Heart left ventricle (tissue), 16 donors: ENCODE measurements at regions not wholly inside any gene's neighbourhood (a gene's known extent, or its start where the extent isn't known, plus 50 kb on each side); places are given as distances from the start of the nearest gene placed in this dataset.

Source experiments
- ATAC-seq, 4 donors: fragments of 200-7000 bp; cut with Tn5 transposase; one replicate each; pipeline ENCODE4 v1.9.1; 2020 to 2022; ENCODE audit warnings: moderate library complexity in 4 of 4, mild to moderate bottlenecking in 3 of 4, moderate number of reproducible peaks in 1 of 4
- DNase-seq, 5 donors: peaks; one replicate each; pipeline ENCODE4 v3.0.0-alpha.2; 2020
- H3K27ac ChIP-seq, 12 donors: fragments of 200-600 bp; sonication (generic) in 4 of 12; one replicate each; pipeline versions ENCODE4 v1.5.0 to v1.8.0; 2016 to 2022; ENCODE audit warnings: mild to moderate bottlenecking in 2 of 12
- H3K27me3 ChIP-seq, 9 donors: fragments of 200-600 bp; sonication (generic) in 2 of 9; one replicate each; pipeline versions ENCODE4 v1.5.1 to v1.8.0; 2016 to 2022; ENCODE audit warnings: mild to moderate bottlenecking in 3 of 9
- H3K36me3 ChIP-seq, 9 donors: fragments of 200-600 bp; sonication (generic) in 2 of 9; one replicate each; pipeline versions ENCODE4 v1.5.0 to v1.8.0; 2018 to 2022; ENCODE audit warnings: mild to moderate bottlenecking in 2 of 9
- H3K4me1 ChIP-seq, 12 donors: fragments of 200-600 bp; sonication (generic) in 4 of 12; one replicate each; pipeline versions ENCODE4 v1.5.0 to v1.8.0; 2016 to 2022; ENCODE audit warnings: mild to moderate bottlenecking in 3 of 12
- H3K4me3 ChIP-seq, 12 donors: fragments of 200-600 bp; sonication (generic) in 4 of 12; one replicate each; pipeline versions ENCODE4 v1.5.0 to v1.8.0; 2017 to 2022; ENCODE audit warnings: mild to moderate bottlenecking in 9 of 12, moderate library complexity in 4 of 12
- H3K9me3 ChIP-seq, 12 donors: fragments of 200-600 bp; sonication (generic) in 4 of 12; one replicate each; pipeline versions ENCODE4 v1.5.0 to v1.8.0; 2016 to 2022; ENCODE audit warnings: mild to moderate bottlenecking in 1 of 12
- CTCF ChIP-seq, 12 donors: fragments of 200-600 bp; sonication (generic) in 4 of 12; IDR thresholded peaks; one replicate each; pipeline versions ENCODE4 v1.5.0 to v1.8.0; 2018 to 2022; ENCODE audit warnings: antibody characterized with exemption in 12 of 12, mild to moderate bottlenecking in 5 of 12
- POLR2A ChIP-seq, 2 donors: fragments of 450-650 bp; IDR thresholded peaks; one replicate each; pipeline ENCODE4 v1.6.1; 2017; ENCODE audit warnings: antibody characterized with exemption in 2 of 2, mild to moderate bottlenecking in 2 of 2, moderate library complexity in 2 of 2
- WGBS, 4 donors: extraction: QIAGEN DNeasy Blood & Tissue Kit in 2 of 4; methylation state at CpG; one replicate each; pipeline versions ENCODE4 v1.1.5 to v1.1.7; 2013 to 2018; 5-methylcytosine and 5-hydroxymethylcytosine counted together
- intact Hi-C, 10 donors: fragments of 100-400 bp; cut with DNase I; formaldehyde crosslinking; loops; one replicate each; pipeline versions ENCODE4 v1.11.1 to v1.14.2; 2022
- donor health status: ischemic (EF 13 %, LVEDD 7.1; RV severe dilation, severe dysfunction).
- donor health status: healthy with polysubstance abuse.
- donor health status: DM: no; HTN: yes; CAD: no.
- donor health status: DM: no; HTN: no; CAD: no.
- donor health status: ischemic (EF 25% LVEDD 6.9; RV normal size, moderate dysfunction).
- donor health status: ischemic (EF 25% LVEDD 5.7; RV mildly dilated, moderate dysfunction).
- donor health status: healthy.
- donor health status: DM: yes; HTN: yes; CAD: no.
- donor health status: ischemic (EF 35%, LVEDD 5.7; RV mildly dilated, moderate dysfunction).
- donor health status: nonischemic (EF 11% LVEDD 7.7; RV severe dilation, severe dysfunction).
- donor health status: DM: yes; HTN: yes; CAD: no.
- donor health status: PGD.
- donor health status: ischemic (EF 29% LVEDD 5.4; RV normal size, mild dysfunction).
- donor health status: nonischemic (EF 23%, LVEDD 6.1; RV moderate dilation, normal function).

- WGBS, 4 donors: 81 to 93% (median 88%) methylated on average over 4 of the region's 4 CpGs
- H3K27me3 ChIP-seq: no peaks in the 10 kb centered on the region
- no peak for TF ChIP-seq CTCF (IDR thresholded peaks at IDR 0.05)
- TF ChIP-seq POLR2A (IDR thresholded peaks at IDR 0.05): no peak
- H3K4me1 ChIP-seq: peaks cover 0 to 8% (median 0%) of the 10 kb centered on the region in 12 donors
- no peak overlapping the region for H3K27ac ChIP-seq
- H3K4me3 ChIP-seq: no peak overlapping the region
- peaks cover 0 to 8% (median 0%) of the 10 kb centered on the region in 12 donors for H3K9me3 ChIP-seq
- intact Hi-C loops: no loop called here
- DNase-seq: no peak
- no peak for ATAC-seq
- no peaks in the 10 kb centered on the region for H3K36me3 ChIP-seq
Measured at GRCh38 chr13:109368230-109368629, 418.2 kb downstream of the IRS2 start.

DNA sequence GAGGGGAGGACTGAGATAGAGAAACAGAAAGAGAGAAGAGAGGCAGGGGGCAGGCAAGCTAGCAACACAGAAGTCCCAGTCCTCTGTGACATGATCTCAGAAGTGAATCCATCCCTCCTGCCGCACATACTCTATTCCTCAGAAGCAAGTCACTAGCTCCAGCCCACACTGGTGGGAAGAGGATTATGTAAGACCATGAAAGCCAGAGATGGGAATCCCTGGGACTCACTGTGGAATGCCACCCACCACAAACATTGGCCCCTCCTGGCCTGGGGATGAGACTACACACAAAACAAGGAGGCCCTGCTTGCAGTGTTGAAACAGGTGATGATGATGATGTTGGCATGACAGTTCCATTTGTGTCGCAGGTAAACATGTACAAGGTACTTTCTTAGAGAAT lies 419.9 kb downstream of the IRS2 start:
- ATAC-seq (no peak), DNase-seq (no peak)
- H3K27ac ChIP-seq: no peak overlapping the region
- intact Hi-C loops: no loop called here
- TF ChIP-seq CTCF (IDR thresholded peaks at IDR 0.05): no peak
- no peak for TF ChIP-seq POLR2A (IDR thresholded peaks at IDR 0.05)
- peaks cover 0 to 8% (median 0%) of the 10 kb centered on the region in 12 donors for H3K4me1 ChIP-seq
- no peak overlapping the region for H3K4me3 ChIP-seq
- no peaks in the 10 kb centered on the region for H3K27me3 ChIP-seq
- WGBS, 4 donors: 86 to 94% (median 91%) methylated on average over 2 of the region's 2 CpGs
- H3K9me3 ChIP-seq: peaks cover 0 to 8% (median 0%) of the 10 kb centered on the region in 12 donors
- no peaks in the 10 kb centered on the region for H3K36me3 ChIP-seq

- no peaks in the 10 kb centered on the region for H3K4me1 ChIP-seq
- H3K36me3 ChIP-seq: no peaks in the 10 kb centered on the region
- H3K27ac ChIP-seq: no peak overlapping the region
- H3K27me3 ChIP-seq: no peaks in the 10 kb centered on the region
- H3K4me3 ChIP-seq: no peak overlapping the region
- intact Hi-C loops: no loop called here
- H3K9me3 ChIP-seq: peaks cover 0 to 8% (median 0%) of the 10 kb centered on the region in 12 donors
- TF ChIP-seq POLR2A (IDR thresholded peaks at IDR 0.05) (no peak), CTCF (IDR thresholded peaks at IDR 0.05) (no peak)
- WGBS, 4 donors: 76 to 90% (median 84%) methylated on average over 6 of the region's 6 CpGs
- DNase-seq (no peak), ATAC-seq (no peak)
Measured at GRCh38 chr13:109363431-109363830, 423.0 kb downstream of the IRS2 start.

DNA sequence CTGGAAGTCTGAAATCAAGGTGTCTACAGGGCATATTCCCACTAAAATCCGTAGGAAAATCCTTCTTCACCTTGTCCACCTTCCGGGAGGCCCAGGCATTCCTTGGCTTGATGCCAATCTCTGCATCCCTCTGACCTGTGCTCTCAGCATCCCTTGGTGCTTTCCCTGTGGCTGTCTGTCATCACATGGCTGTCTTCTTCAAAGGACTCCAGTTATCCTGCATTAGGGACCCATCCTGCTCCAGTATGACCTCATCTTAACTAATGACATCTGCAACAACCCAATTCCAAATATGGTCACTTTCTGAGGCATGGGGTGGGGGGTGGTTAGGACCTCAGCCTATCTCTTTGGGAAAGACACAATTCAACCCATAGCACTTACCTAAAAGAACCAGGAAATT lies 423.8 kb downstream of the IRS2 start:
- H3K9me3 ChIP-seq: peaks cover 0 to 8% (median 0%) of the 10 kb centered on the region in 12 donors
- DNase-seq: no peak
- 48 to 51% (median 51%) methylated on average over 2 of the region's 2 CpGs for WGBS, 4 donors
- TF ChIP-seq CTCF (IDR thresholded peaks at IDR 0.05) (no peak), POLR2A (IDR thresholded peaks at IDR 0.05) (no peak)
- H3K4me1 ChIP-seq: no peaks in the 10 kb centered on the region
- no peak overlapping the region for H3K27ac ChIP-seq
- ATAC-seq: no peak
- no peaks in the 10 kb centered on the region for H3K36me3 ChIP-seq
- no peaks in the 10 kb centered on the region for H3K27me3 ChIP-seq
- no peak overlapping the region for H3K4me3 ChIP-seq
- intact Hi-C loops: no loop called here
